Testis (tissue), 2 donors: ENCODE measurements at regions not wholly inside any gene's neighbourhood (a gene's known extent, or its start where the extent isn't known, plus 50 kb on each side); places are given as distances from the start of the nearest gene placed in this dataset.

Experiments
- DNase-seq: peaks from one replicate; pipeline ENCODE4 v3.0.0-alpha.2; 2019
- H3K27ac ChIP-seq, 2 donors: fragments of 200-600 bp; sonication (generic); one replicate each; pipeline ENCODE4 v1.5.1; 2019
- H3K27me3 ChIP-seq: fragments of 200-600 bp; sonication (generic); one replicate; pipeline ENCODE4 v1.5.1; 2019
- H3K36me3 ChIP-seq: fragments of 200-600 bp; sonication (generic); one replicate; pipeline ENCODE4 v1.5.1; 2017; ENCODE audit warnings: low read depth; ENCODE audit errors: missing control alignments
- H3K4me1 ChIP-seq: fragments of 200-600 bp; sonication (generic); one replicate; pipeline ENCODE4 v1.5.1; 2019
- H3K4me3 ChIP-seq, 2 donors: fragments of 200-600 bp; sonication (generic); one replicate each; pipeline ENCODE4 v1.5.1; 2017 to 2019
- H3K9me3 ChIP-seq: fragments of 200-600 bp; sonication (generic); one replicate; pipeline ENCODE4 v1.5.1; 2017
- POLR2A ChIP-seq: fragments of 450-650 bp; IDR thresholded peaks from one replicate; pipeline ENCODE4 v1.6.1; 2017; ENCODE audit warnings: antibody characterized with exemption, mild to moderate bottlenecking, moderate library complexity
- WGBS, 2 donors: methylation state at CpG; one replicate each; pipeline ENCODE4 v1.1.5; 2018; 5-methylcytosine and 5-hydroxymethylcytosine counted together
- intact Hi-C: fragments of 100-400 bp; cut with DNase I; formaldehyde crosslinking; loops from one replicate; pipeline ENCODE4 v1.15.1; 2023; ENCODE audit warnings: low total_unique reads
- TF ChIP-seq, protein P1 (sequence below), 3 experiments: fragments of 450-650 bp in 2 of 3; fragments of 200-600 bp in 1 of 3; sonication (generic) in 1 of 3; IDR thresholded peaks; one replicate each; pipeline ENCODE4 v1.5.1; 2016 to 2019; ENCODE audit warnings: antibody characterized with exemption in 3 of 3, mild to moderate bottlenecking in 2 of 3, moderate library complexity in 1 of 3

- 89% methylated on average over 23 to 24 of the region's 24 CpGs for WGBS, 2 donors
- TF ChIP-seq POLR2A = no peak
- TF ChIP-seq, protein P1, sequence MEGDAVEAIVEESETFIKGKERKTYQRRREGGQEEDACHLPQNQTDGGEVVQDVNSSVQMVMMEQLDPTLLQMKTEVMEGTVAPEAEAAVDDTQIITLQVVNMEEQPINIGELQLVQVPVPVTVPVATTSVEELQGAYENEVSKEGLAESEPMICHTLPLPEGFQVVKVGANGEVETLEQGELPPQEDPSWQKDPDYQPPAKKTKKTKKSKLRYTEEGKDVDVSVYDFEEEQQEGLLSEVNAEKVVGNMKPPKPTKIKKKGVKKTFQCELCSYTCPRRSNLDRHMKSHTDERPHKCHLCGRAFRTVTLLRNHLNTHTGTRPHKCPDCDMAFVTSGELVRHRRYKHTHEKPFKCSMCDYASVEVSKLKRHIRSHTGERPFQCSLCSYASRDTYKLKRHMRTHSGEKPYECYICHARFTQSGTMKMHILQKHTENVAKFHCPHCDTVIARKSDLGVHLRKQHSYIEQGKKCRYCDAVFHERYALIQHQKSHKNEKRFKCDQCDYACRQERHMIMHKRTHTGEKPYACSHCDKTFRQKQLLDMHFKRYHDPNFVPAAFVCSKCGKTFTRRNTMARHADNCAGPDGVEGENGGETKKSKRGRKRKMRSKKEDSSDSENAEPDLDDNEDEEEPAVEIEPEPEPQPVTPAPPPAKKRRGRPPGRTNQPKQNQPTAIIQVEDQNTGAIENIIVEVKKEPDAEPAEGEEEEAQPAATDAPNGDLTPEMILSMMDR (IDR thresholded peaks at IDR 0.05) = no peak
- no peaks in the 10 kb centered on the region for H3K36me3 ChIP-seq
- no peaks in the 10 kb centered on the region for H3K27me3 ChIP-seq
- no peak overlapping the region for H3K4me3 ChIP-seq
- DNase-seq = no peak
- intact Hi-C loops = no loop called here
- H3K27ac ChIP-seq = no peak overlapping the region
- H3K4me1 ChIP-seq = peaks cover 7% of the 10 kb centered on the region
- H3K9me3 ChIP-seq = no peaks in the 10 kb centered on the region
Observed at GRCh38 chr22:48515571-48516200, 1312.0 kb downstream of the BRD1 start.

GRCh38 chr22:48513929-48514328 is 1313.7 kb downstream of the BRD1 start:
- 55 to 63% methylated on average over 7 to 10 of the region's 10 CpGs for WGBS, 2 donors
- Histone ChIP-seq H3K9me3 (no peaks in the 10 kb centered on the region), H3K27ac (no peak overlapping the region), H3K27me3 (no peaks in the 10 kb centered on the region), H3K36me3 (no peaks in the 10 kb centered on the region), H3K4me3 (no peak overlapping the region), H3K4me1 (peaks cover 7% of the 10 kb centered on the region)
- TF ChIP-seq, protein P1 (IDR thresholded peaks at IDR 0.05) = no peak
- TF ChIP-seq POLR2A = no peak
- DNase-seq = no peak
- intact Hi-C loops = no loop called here

GRCh38 chr22:48513446-48513845 is 1314.2 kb downstream of the BRD1 start:
- H3K27ac ChIP-seq = no peak overlapping the region
- no peak for TF ChIP-seq POLR2A
- TF ChIP-seq, protein P1 (IDR thresholded peaks at IDR 0.05) = no peak
- DNase-seq = no peak
- H3K4me3 ChIP-seq = no peak overlapping the region
- H3K27me3 ChIP-seq = no peaks in the 10 kb centered on the region
- no peaks in the 10 kb centered on the region for H3K36me3 ChIP-seq
- intact Hi-C loops = no loop called here
- 76 to 92% methylated on average over 2 to 10 of the region's 10 CpGs for WGBS, 2 donors
- H3K4me1 ChIP-seq = peaks cover 7% of the 10 kb centered on the region
- H3K9me3 ChIP-seq = no peaks in the 10 kb centered on the region

DNA sequence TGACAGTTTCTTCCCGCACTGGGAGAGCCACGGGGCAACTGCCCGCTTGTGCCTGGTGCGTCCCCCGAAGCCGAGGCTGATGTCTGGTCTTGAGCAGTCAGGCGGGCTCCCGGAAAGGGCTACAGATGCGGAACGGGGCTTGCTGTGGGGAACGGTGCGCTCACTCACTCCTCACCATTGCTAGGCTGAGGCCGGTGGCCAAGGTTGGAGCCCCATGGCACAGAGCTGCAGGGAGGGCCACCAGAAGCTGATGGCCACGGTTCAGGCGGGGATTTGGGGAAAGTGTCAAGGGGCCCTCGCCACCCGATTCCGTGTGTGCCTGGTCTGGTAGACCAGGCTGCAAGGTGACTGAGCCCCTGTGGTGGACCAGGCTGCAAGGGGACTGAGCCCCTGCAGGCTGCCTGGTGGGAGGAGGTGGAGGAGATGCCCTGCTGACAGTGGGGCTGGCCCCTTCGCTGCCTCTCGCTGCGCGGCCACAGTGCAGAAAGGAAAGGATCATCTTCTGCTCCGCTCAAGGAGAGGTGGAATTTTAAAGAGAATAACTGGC is 1315.8 kb downstream of the BRD1 start:
- Histone ChIP-seq H3K9me3 (no peaks in the 10 kb centered on the region), H3K27ac (no peak overlapping the region), H3K27me3 (no peaks in the 10 kb centered on the region), H3K4me3 (no peak overlapping the region), H3K4me1 (peaks cover 7% of the 10 kb centered on the region), H3K36me3 (no peaks in the 10 kb centered on the region)
- 83 to 95% methylated on average over 12 to 23 of the region's 23 CpGs for WGBS, 2 donors
- no peak for DNase-seq
- TF ChIP-seq, protein P1 (IDR thresholded peaks at IDR 0.05) = no peak
- TF ChIP-seq POLR2A = no peak
- intact Hi-C loops = no loop called here

- H3K36me3 ChIP-seq = no peaks in the 10 kb centered on the region
- H3K27me3 ChIP-seq = no peaks in the 10 kb centered on the region
- no peaks in the 10 kb centered on the region for H3K9me3 ChIP-seq
- DNase-seq = no peak
- no peak for TF ChIP-seq POLR2A
- TF ChIP-seq, protein P1 (IDR thresholded peaks at IDR 0.05) = no peak
- H3K27ac ChIP-seq = no peak overlapping the region
- intact Hi-C loops = no loop called here
- no peak overlapping the region for H3K4me3 ChIP-seq
- 71 to 74% methylated on average over 7 of the region's 7 CpGs for WGBS, 2 donors
- H3K4me1 ChIP-seq = peaks cover 7% of the 10 kb centered on the region
Observed at GRCh38 chr22:48511211-48511610, 1316.5 kb downstream of the BRD1 start.
